ENCODE measurements at regions not wholly inside any gene's neighbourhood (a gene's known extent, or its start where the extent isn't known, plus 50 kb on each side); places are given as distances from the start of the nearest gene placed in this dataset.

GRCh38 chr20:60454491-60454890, 496.3 kb downstream of the CDH26 start:
- in situ Hi-C loops (cut with MboI; ENCODE audit: low sequenced_read_pairs) = no loop called here

DNA sequence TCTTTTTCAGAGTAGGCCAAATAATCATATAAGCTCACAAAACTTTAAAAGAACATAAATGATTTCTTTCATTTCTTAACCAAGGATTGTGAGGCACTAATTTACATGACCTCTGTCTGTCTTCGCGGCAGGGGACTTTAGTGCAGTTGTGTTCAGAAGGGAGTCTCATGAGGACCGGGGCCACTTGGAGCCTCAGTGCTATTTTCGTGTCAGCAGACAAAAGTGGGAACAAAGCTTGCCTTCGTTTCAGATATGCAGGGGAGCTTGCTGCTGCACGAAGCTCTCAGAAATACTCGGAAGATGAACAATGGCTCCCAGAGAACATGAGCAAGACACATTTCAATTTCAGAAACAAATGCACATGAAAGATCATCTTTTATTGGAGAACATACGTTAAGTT, 497.0 kb downstream of the CDH26 start:
- in situ Hi-C loops (cut with MboI; ENCODE audit: low sequenced_read_pairs) = no loop called here

- in situ Hi-C loops (cut with MboI; ENCODE audit: low sequenced_read_pairs) = no loop called here
Measured at GRCh38 chr20:60459212-60459611, 501.0 kb downstream of the CDH26 start.

- in situ Hi-C loops (cut with MboI; ENCODE audit: low sequenced_read_pairs) = no loop called here
Measured at GRCh38 chr20:60461993-60462392, 503.8 kb downstream of the CDH26 start.

DNA sequence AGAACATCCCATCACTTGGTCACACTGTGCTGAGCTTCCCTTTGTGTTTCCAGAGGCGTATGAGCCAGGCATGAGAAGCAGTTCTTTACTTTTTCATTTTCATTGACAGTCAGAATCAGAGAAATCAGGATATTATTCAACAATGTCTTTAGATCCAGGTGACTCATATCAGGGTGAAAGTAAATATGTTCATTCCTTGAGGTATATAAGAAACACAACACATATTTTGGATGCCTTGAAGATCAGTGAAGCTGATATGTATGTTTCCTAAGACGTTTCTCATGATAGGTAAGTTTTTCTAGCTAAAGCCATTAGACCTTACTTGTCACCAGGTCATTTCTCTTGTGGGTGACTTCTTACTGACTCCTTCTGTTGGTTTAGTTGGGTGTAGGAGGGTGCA, 505.6 kb downstream of the CDH26 start:
- in situ Hi-C loops (cut with MboI; ENCODE audit: low sequenced_read_pairs) = no loop called here

DNA sequence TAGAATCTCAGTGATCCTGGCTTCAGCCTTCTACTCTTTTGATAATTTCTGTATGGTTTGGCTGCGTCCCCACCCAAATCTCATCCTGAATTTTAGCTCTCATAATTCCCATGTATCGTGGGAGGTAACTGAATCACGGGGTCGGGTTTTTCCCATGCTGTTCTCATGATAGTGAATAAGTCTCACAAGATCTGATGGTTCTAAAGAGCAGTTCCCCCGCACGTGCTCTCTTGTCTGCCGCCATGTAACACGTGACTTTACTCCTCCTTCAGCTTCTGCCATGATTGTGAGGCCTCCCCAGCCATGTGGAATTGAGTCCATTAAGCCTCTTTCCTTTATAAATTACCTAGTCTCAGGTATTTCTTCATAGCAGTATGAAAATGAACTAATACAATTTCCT, 507.2 kb downstream of the CDH26 start:
- in situ Hi-C loops (cut with MboI; ENCODE audit: low sequenced_read_pairs) = no loop called here

DNA sequence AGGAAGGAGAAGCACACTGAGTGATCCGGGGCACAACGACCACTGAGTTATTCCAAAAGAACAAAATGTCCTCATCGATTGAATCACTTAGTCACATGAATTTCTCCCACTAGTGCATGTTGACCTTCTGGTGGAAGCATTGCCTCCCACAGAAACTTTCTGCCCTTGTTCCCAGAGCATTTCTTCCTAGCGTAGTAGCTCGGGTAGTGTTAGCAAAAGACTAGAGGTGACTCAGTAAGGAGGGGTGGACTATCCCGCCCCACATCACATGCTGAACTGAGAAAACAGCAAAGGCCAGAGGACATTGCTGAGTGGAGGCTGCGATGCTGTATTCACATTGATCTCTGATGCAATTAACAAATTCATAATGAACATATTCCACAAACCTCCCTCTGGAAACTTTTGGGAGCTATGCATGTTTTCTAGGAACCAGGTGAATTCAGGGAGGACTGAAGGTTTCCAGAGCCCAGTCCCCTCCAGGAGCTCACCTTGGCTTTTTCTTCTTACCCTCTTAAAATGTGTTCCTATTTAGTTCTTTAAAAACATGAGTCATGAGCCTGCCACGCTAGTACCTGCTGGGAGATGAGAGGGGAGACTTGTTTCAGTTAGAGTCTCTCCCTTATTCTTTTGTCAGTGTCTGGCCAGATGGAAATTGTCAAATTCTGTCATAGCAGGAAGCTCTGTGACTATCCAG, 507.9 kb downstream of the CDH26 start:
- in situ Hi-C loops (cut with MboI; ENCODE audit: low sequenced_read_pairs) = no loop called here

- in situ Hi-C loops (cut with MboI; ENCODE audit: low sequenced_read_pairs) = no loop called here
Measured at GRCh38 chr20:60466687-60467022, 508.4 kb downstream of the CDH26 start.

GRCh38 chr20:60467078-60467477, 508.9 kb downstream of the CDH26 start:
- in situ Hi-C loops (cut with MboI; ENCODE audit: low sequenced_read_pairs) = no loop called here

DNA sequence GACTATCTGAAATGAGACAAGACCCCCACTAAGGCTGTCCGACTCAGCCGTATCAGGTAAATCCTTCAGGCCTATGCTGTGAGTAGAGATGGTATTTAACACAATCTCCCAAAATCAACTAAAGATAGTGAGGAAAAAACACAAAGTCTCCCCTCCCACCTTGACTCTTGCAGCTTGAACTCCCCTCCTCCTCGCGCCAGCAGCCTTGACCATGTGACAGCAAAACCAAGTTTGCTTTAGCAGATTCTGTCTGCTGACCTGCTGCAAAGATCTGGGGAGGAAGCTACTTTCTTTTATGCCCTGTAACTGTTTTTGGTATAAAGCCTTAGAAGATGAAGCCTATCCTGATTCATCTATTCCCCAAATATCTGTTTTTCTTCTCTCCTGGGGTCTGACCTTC, 509.5 kb downstream of the CDH26 start:
- in situ Hi-C loops (cut with MboI; ENCODE audit: low sequenced_read_pairs) = no loop called here

- in situ Hi-C loops (cut with MboI; ENCODE audit: low sequenced_read_pairs) = no loop called here
Measured at GRCh38 chr20:60469829-60470228, 511.6 kb downstream of the CDH26 start.

GRCh38 chr20:60470366-60470765, 512.1 kb downstream of the CDH26 start:
- in situ Hi-C loops (cut with MboI; ENCODE audit: low sequenced_read_pairs) = no loop called here

DNA sequence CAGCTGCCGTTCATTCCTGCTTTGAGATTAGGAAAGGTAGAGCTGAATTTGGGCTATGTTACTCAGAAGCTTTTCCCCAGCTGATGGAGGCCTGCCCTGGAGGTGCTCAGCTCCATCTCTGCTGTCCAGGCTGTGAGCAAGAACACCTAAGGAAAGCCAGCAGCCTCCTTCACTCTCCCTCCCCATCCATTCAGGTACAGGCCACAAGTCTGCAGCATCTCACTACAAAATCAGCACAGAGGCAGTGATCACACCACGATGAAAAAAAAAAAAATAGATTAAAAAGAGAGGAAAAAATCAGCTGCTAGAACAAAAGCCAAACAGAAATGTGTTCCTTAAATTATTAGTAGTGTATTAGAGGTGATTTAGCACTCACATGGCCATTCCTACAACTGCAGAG, 515.0 kb downstream of the CDH26 start:
- in situ Hi-C loops (cut with MboI; ENCODE audit: low sequenced_read_pairs) = no loop called here

DNA sequence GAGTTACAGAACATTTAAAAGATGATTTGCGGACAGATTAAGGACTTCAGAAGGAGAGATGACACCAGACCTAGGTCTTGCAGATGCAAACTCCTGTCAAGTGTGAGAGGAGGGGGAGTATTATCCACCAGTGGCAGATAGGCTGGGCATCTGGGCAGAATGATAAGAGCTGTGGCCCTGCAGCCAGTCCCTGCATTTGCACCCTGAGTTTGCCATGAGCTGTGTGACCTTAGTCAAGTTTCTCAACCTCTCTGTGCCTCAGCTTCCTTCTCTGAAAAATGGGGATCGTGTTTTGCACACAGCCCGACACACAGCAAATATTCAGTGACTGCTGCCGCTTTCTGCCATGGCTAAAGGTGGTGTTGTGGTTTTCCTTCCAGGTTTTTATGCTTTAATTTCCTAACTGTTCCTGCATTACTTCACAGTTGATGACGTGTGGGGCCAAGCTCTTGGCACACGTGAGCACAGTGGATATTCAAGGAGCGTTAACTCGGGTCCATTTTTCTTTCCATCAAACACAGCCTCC, 516.2 kb downstream of the CDH26 start:
- in situ Hi-C loops (cut with MboI; ENCODE audit: low sequenced_read_pairs) = no loop called here

DNA sequence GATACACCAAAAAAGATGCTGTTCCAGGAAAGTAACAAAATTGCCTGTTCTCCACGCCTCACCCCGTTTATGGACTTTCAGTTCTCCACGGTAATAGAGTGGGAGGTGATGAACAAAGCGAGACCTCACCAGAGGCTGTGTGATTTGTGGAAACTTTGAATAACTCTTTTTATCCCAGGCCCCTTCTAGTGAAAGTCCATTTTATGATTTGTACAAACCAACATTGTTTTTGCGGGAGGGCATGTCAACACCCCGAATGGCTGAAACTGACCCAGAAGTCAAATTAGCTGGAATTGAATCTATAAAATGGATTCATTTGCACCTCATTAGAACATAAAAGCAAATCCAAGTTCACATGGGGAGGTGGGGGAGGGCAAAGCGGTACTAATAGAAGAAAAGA, 517.8 kb downstream of the CDH26 start:
- in situ Hi-C loops (cut with MboI; ENCODE audit: low sequenced_read_pairs) = no loop called here

GRCh38 chr20:60477958-60478357, 519.7 kb downstream of the CDH26 start:
- in situ Hi-C loops (cut with MboI; ENCODE audit: low sequenced_read_pairs) = no loop called here

DNA sequence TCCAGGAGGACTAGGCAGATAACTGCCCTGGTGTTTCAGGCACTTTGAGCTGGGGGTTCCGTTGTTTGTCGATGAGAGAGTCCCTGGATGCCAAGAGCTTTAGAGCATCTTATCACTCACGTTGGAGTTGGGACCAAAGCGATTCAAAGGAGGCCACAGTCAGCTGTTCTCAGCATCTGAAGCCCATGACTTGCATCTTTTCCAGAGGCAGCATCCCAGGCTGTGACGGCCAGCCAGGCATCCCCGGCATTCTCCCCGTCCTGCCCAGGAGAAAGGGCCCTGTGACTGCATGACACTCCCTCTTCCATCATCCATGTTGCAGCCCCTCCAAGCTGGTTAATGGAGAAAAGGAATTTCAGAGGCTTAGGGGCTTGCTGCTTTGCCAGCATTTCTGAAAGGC, 520.3 kb downstream of the CDH26 start:
- in situ Hi-C loops (cut with MboI; ENCODE audit: low sequenced_read_pairs) = no loop called here

- in situ Hi-C loops (cut with MboI; ENCODE audit: low sequenced_read_pairs) = no loop called here
Measured at GRCh38 chr20:60480950-60481742, 522.9 kb downstream of the CDH26 start.

DNA sequence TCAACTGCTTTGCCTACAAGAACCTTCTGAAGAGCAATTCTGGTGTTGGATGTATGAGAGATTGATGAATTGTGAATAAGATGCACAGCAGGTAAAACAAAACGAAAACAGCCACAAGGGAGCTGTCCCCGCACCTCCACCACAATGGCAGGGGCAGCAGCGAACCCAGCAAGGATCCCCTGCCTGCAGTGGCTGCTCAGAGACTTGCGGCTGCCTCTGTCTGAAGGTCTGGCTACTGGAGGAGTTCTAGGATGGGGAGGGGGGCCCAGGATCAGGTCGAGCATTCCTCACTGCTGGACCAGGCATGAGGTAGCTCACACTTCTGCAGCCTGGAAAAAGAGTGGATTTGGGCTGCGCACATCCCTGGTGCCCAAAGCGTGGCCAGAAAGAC, 523.5 kb downstream of the CDH26 start:
- in situ Hi-C loops (cut with MboI; ENCODE audit: low sequenced_read_pairs) = no loop called here

DNA sequence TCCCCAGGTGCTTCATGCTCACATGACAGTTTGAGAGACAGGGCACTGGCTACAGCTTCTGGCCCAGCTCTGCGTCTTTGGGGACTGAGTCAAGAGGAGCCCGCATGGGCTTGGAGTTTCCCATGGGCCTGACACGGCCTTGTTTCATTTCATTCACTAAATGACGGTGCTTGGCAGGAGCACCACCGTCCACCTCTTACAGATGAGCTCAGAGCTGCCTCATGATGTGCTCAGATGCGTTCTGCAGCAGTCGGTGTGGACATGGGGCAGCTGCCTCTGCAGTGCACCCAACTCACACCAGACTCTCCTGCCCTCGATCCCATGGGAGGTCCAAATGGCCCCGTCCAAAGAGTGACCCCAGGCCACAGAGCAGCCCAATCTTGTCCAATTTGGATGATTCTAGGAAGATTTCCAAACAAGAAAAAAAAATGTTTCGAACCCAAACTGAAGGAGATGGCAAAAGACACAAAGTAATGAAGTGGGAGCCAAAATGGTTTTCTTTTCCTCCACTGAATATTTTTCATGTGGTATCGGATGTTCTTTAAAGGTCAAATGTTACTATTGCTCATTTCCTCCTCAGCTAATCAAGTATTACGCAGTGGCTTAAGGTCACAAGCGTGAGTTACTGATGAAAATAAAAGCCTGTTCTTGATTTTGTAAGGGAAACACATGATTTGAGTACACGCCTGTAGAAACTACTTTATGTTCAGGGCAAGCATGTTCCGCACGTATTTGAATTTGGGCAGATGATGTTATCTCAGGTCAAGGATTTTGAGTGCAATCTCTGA, 524.2 kb downstream of the CDH26 start:
- in situ Hi-C loops (cut with MboI; ENCODE audit: low sequenced_read_pairs) = no loop called here

- in situ Hi-C loops (cut with MboI; ENCODE audit: low sequenced_read_pairs) = no loop called here
Measured at GRCh38 chr20:60483371-60483770, 525.1 kb downstream of the CDH26 start.

DNA sequence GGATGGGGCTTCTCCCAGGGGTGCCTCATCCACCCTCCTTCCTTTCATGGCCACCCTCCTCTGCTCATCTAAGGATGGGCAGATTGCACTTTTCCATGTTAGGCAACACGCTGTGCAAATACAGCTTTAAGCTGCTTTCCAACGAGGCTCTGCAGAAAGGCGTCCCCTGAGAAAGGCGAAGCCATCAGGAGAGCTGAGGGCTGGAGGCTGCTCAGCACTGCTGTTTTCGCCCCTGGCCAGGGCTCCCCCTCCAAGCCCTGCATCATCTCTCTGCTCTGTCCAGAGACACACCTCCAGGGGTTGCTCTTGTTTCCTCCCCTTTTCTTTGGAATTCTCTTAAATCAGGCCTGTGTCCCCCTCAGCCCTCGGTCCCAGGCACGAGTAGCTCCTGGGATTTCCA, 526.1 kb downstream of the CDH26 start:
- in situ Hi-C loops (cut with MboI; ENCODE audit: low sequenced_read_pairs) = no loop called here
